Erythroblast (primary cell): ENCODE measurements at regions not wholly inside any gene's neighbourhood (a gene's known extent, or its start where the extent isn't known, plus 50 kb on each side); places are given as distances from the start of the nearest gene placed in this dataset.

Source experiments
- GATA1 ChIP-seq: IDR thresholded peaks from 2 replicates; pipeline ENCODE4 v1.6.1; 2011; ENCODE audit warnings: low read depth, mild to moderate bottlenecking, control low read depth, low read length, moderate library complexity
- POLR2A ChIP-seq: IDR thresholded peaks from 2 replicates; pipeline ENCODE4 v1.6.1; 2011; ENCODE audit warnings: mild to moderate bottlenecking, low read length

GRCh38 chr1:65722461-65722860 lies 70.2 kb upstream of the PDE4B start:
- TF ChIP-seq POLR2A (no peak), GATA1 (no peak)
